ENCODE measurements at regions not wholly inside any gene's neighbourhood (a gene's known extent, or its start where the extent isn't known, plus 50 kb on each side); places are given as distances from the start of the nearest gene placed in this dataset.

DNA sequence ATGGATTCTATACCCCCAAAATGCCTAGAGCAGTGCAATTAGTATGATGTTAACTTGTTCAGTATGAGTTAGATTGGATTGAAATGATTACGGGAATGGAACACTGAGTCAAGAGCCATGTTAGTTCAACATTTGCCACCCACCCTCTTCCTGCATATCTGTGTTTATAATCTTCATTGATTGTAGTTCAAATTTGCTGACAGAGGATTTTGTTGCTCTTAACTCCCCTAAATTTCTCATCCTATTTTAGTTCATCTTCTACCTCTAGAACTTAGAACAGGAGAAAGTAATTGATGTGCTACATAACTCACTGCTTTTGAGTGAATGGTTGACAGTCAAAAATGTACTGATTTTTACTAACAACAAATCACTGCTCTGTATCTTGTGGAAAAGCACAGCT lies 673.5 kb upstream of the NRXN1 start:
- no peaks in the 10 kb centered on the region for H3K79me2 ChIP-seq (ENCODE audit: control insufficient read depth, low read length)

DNA sequence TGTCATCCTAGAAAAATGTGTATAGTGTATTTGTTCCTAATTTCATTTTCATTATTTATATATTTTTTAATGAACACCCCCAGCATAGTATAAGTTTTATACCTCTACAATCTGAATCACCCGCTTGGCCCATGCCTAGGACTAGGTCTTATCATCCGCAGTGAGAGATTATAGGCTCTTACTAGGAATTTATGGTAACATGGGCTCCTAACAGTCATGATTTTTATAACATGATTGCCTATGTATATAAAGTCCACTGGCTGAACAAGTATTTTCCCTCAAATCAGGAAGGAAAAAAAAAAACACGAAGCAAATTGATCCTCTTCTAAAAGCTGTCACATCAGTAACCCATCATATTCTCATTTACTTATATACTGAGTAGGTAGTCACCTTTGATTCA lies 666.1 kb upstream of the NRXN1 start:
- H3K27me3 ChIP-seq (ENCODE audit: control insufficient read depth, low read length) = no peaks in the 10 kb centered on the region
- no peak overlapping the region for H3K4me3 ChIP-seq (ENCODE audit: low read length)
- TF ChIP-seq, protein P1, sequence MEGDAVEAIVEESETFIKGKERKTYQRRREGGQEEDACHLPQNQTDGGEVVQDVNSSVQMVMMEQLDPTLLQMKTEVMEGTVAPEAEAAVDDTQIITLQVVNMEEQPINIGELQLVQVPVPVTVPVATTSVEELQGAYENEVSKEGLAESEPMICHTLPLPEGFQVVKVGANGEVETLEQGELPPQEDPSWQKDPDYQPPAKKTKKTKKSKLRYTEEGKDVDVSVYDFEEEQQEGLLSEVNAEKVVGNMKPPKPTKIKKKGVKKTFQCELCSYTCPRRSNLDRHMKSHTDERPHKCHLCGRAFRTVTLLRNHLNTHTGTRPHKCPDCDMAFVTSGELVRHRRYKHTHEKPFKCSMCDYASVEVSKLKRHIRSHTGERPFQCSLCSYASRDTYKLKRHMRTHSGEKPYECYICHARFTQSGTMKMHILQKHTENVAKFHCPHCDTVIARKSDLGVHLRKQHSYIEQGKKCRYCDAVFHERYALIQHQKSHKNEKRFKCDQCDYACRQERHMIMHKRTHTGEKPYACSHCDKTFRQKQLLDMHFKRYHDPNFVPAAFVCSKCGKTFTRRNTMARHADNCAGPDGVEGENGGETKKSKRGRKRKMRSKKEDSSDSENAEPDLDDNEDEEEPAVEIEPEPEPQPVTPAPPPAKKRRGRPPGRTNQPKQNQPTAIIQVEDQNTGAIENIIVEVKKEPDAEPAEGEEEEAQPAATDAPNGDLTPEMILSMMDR (IDR thresholded peaks at IDR 0.05; ENCODE audit: low read depth, low read length, poor library complexity, severe bottlenecking) = no peak
- TF ChIP-seq EZH2phosphoT487 (IDR thresholded peaks at IDR 0.05; ENCODE audit: borderline replicate concordance, low read length) = no peak
- H3K9me2 ChIP-seq (replicated peaks; ENCODE audit: control insufficient read depth, low read length) = no peaks in the 10 kb centered on the region
- H4K20me1 ChIP-seq (ENCODE audit: control insufficient read depth, insufficient read depth, low read depth, low read length) = no peaks in the 10 kb centered on the region
- no peaks in the 10 kb centered on the region for H3F3A ChIP-seq (ENCODE audit: control insufficient read depth, insufficient read depth)
- no peaks in the 10 kb centered on the region for H3K4me1 ChIP-seq (ENCODE audit: control insufficient read depth, low read length)
- no peak overlapping the region for H3K27ac ChIP-seq (ENCODE audit: low read depth, low read length)
- H3K79me2 ChIP-seq (ENCODE audit: control insufficient read depth, low read length) = no peaks in the 10 kb centered on the region
- no peaks in the 10 kb centered on the region for H3K9me3 ChIP-seq (ENCODE audit: control insufficient read depth, insufficient read depth, low read length)
- H3K4me2 ChIP-seq (ENCODE audit: low read length) = no peak overlapping the region
- H3K36me3 ChIP-seq (ENCODE audit: control insufficient read depth, low read length) = no peaks in the 10 kb centered on the region

More for the DNA sequence above, 673.5 kb upstream of the NRXN1 start:
- Histone ChIP-seq H3F3A (ENCODE audit: control insufficient read depth, insufficient read depth) (no peaks in the 10 kb centered on the region), H3K4me1 (ENCODE audit: control insufficient read depth, low read length) (no peaks in the 10 kb centered on the region), H3K9me3 (ENCODE audit: control insufficient read depth, insufficient read depth, low read length) (no peaks in the 10 kb centered on the region), H3K4me2 (ENCODE audit: low read length) (no peak overlapping the region), H3K4me3 (ENCODE audit: low read length) (no peak overlapping the region), H3K9me2 (replicated peaks; ENCODE audit: control insufficient read depth, low read length) (no peaks in the 10 kb centered on the region), H3K27ac (ENCODE audit: low read depth, low read length) (no peak overlapping the region), H4K20me1 (ENCODE audit: control insufficient read depth, insufficient read depth, low read depth, low read length) (no peaks in the 10 kb centered on the region), H3K27me3 (ENCODE audit: control insufficient read depth, low read length) (no peaks in the 10 kb centered on the region), H3K36me3 (ENCODE audit: control insufficient read depth, low read length) (no peaks in the 10 kb centered on the region)
- TF ChIP-seq, protein P1 (IDR thresholded peaks at IDR 0.05; ENCODE audit: low read depth, low read length, poor library complexity, severe bottlenecking) = no peak
- no peak for TF ChIP-seq EZH2phosphoT487 (IDR thresholded peaks at IDR 0.05; ENCODE audit: borderline replicate concordance, low read length)

DNA sequence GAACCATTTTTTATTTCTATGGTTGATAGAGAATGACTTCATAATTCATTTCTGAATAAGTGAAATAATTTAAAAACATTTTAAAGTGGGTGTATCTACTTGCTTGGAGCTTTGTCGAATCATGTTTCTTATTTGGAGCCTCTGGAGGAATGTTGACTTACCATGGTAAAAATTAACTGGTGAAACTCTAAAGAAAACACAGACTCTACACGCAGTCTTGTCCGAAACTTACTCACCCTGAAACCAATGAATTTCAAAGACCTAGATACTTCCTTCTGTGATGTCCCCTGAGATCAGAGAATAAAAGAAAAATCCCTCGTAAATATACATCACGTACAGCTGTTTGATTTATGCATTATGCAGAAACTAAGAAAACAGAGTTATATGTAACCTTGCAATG lies 665.2 kb upstream of the NRXN1 start:
- Histone ChIP-seq H3K36me3 (ENCODE audit: control insufficient read depth, low read length) (no peaks in the 10 kb centered on the region), H3F3A (ENCODE audit: control insufficient read depth, insufficient read depth) (no peaks in the 10 kb centered on the region), H4K20me1 (ENCODE audit: control insufficient read depth, insufficient read depth, low read depth, low read length) (no peaks in the 10 kb centered on the region), H3K27me3 (ENCODE audit: control insufficient read depth, low read length) (no peaks in the 10 kb centered on the region), H3K27ac (ENCODE audit: low read depth, low read length) (no peak overlapping the region), H3K9me3 (ENCODE audit: control insufficient read depth, insufficient read depth, low read length) (no peaks in the 10 kb centered on the region), H3K4me3 (ENCODE audit: low read length) (no peak overlapping the region), H3K9me2 (replicated peaks; ENCODE audit: control insufficient read depth, low read length) (no peaks in the 10 kb centered on the region), H3K4me1 (ENCODE audit: control insufficient read depth, low read length) (no peaks in the 10 kb centered on the region), H3K4me2 (ENCODE audit: low read length) (no peak overlapping the region), H3K79me2 (ENCODE audit: control insufficient read depth, low read length) (no peaks in the 10 kb centered on the region)
- no peak for TF ChIP-seq EZH2phosphoT487 (IDR thresholded peaks at IDR 0.05; ENCODE audit: borderline replicate concordance, low read length)

DNA sequence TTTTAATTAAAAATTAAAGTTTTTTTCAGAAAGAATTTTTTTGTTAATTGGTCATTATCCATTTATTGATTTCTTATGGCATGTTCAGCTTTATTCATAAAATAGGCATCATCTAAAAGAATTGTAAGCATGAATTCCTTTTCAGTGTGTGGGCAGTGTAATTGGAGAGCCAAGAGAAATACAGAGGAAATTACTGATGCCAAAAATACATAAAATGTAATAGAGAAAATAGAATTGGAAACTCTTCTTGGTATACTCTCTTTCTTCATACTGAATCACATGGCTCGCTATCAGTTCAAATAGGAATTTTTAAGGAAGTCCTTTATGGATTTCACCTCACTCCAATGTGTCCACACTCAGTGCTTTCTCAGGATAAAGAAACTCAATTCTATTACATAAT lies 663.6 kb upstream of the NRXN1 start:
- no peaks in the 10 kb centered on the region for H3K9me2 ChIP-seq (replicated peaks; ENCODE audit: control insufficient read depth, low read length)
- H3K36me3 ChIP-seq (ENCODE audit: control insufficient read depth, low read length) = no peaks in the 10 kb centered on the region
- H3K79me2 ChIP-seq (ENCODE audit: control insufficient read depth, low read length) = no peaks in the 10 kb centered on the region
- H3F3A ChIP-seq (ENCODE audit: control insufficient read depth, insufficient read depth) = no peaks in the 10 kb centered on the region
- no peaks in the 10 kb centered on the region for H3K4me1 ChIP-seq (ENCODE audit: control insufficient read depth, low read length)
- no peaks in the 10 kb centered on the region for H3K27me3 ChIP-seq (ENCODE audit: control insufficient read depth, low read length)
- no peaks in the 10 kb centered on the region for H3K9me3 ChIP-seq (ENCODE audit: control insufficient read depth, insufficient read depth, low read length)
- H3K27ac ChIP-seq (ENCODE audit: low read depth, low read length) = no peak overlapping the region
- H3K4me2 ChIP-seq (ENCODE audit: low read length) = no peak overlapping the region
- no peaks in the 10 kb centered on the region for H4K20me1 ChIP-seq (ENCODE audit: control insufficient read depth, insufficient read depth, low read depth, low read length)
- no peak overlapping the region for H3K4me3 ChIP-seq (ENCODE audit: low read length)
- no peak for TF ChIP-seq EZH2phosphoT487 (IDR thresholded peaks at IDR 0.05; ENCODE audit: borderline replicate concordance, low read length)
- TF ChIP-seq, protein P1 (IDR thresholded peaks at IDR 0.05; ENCODE audit: low read depth, low read length, poor library complexity, severe bottlenecking) = no peak

Data from DOHH2 (cell line).